HEK293 (cell line): ENCODE measurements at regions not wholly inside any gene's neighbourhood (a gene's known extent, or its start where the extent isn't known, plus 50 kb on each side); places are given as distances from the start of the nearest gene placed in this dataset.
A peak's percentile ranks its signal among the peaks of the same experiment; 100 is the strongest.

Experiments used
- CTCF ChIA-PET: fragments of 350-600 bp; formaldehyde crosslinking; extraction: SDS; loops from one replicate; lab custom pipeline; 2021; ENCODE audit warnings: antibody characterized with exemption; lab: Yijun Ruan, JAX
- POLR2A ChIA-PET: fragments of 300-600 bp; formaldehyde crosslinking; extraction: SDS; loops from one replicate; lab custom pipeline; 2020; ENCODE audit warnings: antibody characterized with exemption, inconsistent platforms; lab: Yijun Ruan, JAX
- H3K27ac ChIP-seq: fragments of 200-500 bp; sonication (Bioruptor generic); 2 replicates; pipeline ENCODE4 v1.5.1; 2014; ENCODE audit warnings: low read depth, low read length, control low read depth, inconsistent platforms; ENCODE audit errors: extremely low read depth
- H3K36me3 ChIP-seq, 2 experiments: fragments of 200-500 bp in 1 of 2; sonication (Bioruptor generic) in 1 of 2; 1 replicate in 1 of 2; 2 replicates in 1 of 2; pipeline ENCODE4 v1.5.1; 2014 to 2017; ENCODE audit warnings: inconsistent platforms in 2 of 2, low read length in 2 of 2; ENCODE audit not compliant: control insufficient read depth in 2 of 2, insufficient read depth in 1 of 2
- H3K4me1 ChIP-seq: fragments of 200-500 bp; sonication (Bioruptor generic); 2 replicates; pipeline ENCODE4 v1.5.1; 2014; ENCODE audit warnings: mild to moderate bottlenecking, low read length, inconsistent platforms; ENCODE audit not compliant: control insufficient read depth, insufficient read depth
- H3K4me3 ChIP-seq: 2 replicates; pipeline ENCODE4 v1.5.1; 2011; ENCODE audit warnings: low read depth, mild to moderate bottlenecking, control low read depth, low read length, moderate library complexity
- H3K9me3 ChIP-seq: fragments of 200-500 bp; sonication (Bioruptor generic); 2 replicates; pipeline ENCODE4 v1.5.1; 2014; ENCODE audit warnings: low read depth, low read length, inconsistent platforms; ENCODE audit not compliant: control insufficient read depth, insufficient read depth
- PRDM4 ChIP-seq: fragments of 450-650 bp; formaldehyde crosslinking; IDR thresholded peaks from 2 replicates; pipeline ENCODE4 v1.5.1; 2017; ENCODE audit warnings: missing biosample characterization, missing genetic modification characterization
- RBAK ChIP-seq: fragments of 450-650 bp; formaldehyde crosslinking; IDR thresholded peaks from 2 replicates; pipeline ENCODE4 v1.5.1; 2016; ENCODE audit warnings: missing biosample characterization, missing genetic modification characterization
- REST ChIP-seq: fragments of 450-650 bp; formaldehyde crosslinking; IDR thresholded peaks from 2 replicates; pipeline ENCODE4 v1.5.1; 2016; ENCODE audit warnings: missing biosample characterization, missing genetic modification characterization
- SCRT2 ChIP-seq: fragments of 450-650 bp; formaldehyde crosslinking; IDR thresholded peaks from 2 replicates; pipeline ENCODE4 v1.5.1; 2016; ENCODE audit warnings: missing biosample characterization, missing genetic modification characterization
- TCF7L2 ChIP-seq: IDR thresholded peaks from 2 replicates; pipeline ENCODE4 v1.6.1; 2011; ENCODE audit warnings: low read depth, mild to moderate bottlenecking, inconsistent platforms, low read length, moderate library complexity, borderline replicate concordance
- ZBTB11 ChIP-seq: fragments of 450-650 bp; formaldehyde crosslinking; conservative IDR thresholded peaks from 2 replicates; pipeline ENCODE4 v1.5.1; 2016; ENCODE audit warnings: low read depth, missing biosample characterization, missing genetic modification characterization
- ZBTB48 ChIP-seq: fragments of 450-650 bp; formaldehyde crosslinking; IDR thresholded peaks from 2 replicates; pipeline ENCODE4 v1.5.1; 2016; ENCODE audit warnings: missing biosample characterization, missing genetic modification characterization
- ZNF146 ChIP-seq: fragments of 450-650 bp; formaldehyde crosslinking; IDR thresholded peaks from 2 replicates; pipeline ENCODE4 v1.5.1; 2016; ENCODE audit warnings: missing biosample characterization, missing genetic modification characterization
- ZNF169 ChIP-seq: fragments of 450-650 bp; formaldehyde crosslinking; IDR thresholded peaks from 2 replicates; pipeline ENCODE4 v1.5.1; 2016; ENCODE audit warnings: missing biosample characterization, missing genetic modification characterization
- ZNF221 ChIP-seq: fragments of 450-650 bp; formaldehyde crosslinking; IDR thresholded peaks from 2 replicates; pipeline ENCODE4 v1.5.1; 2017; ENCODE audit warnings: missing biosample characterization, missing genetic modification characterization, borderline replicate concordance
- ZNF292 ChIP-seq: fragments of 450-650 bp; formaldehyde crosslinking; IDR thresholded peaks from 2 replicates; pipeline ENCODE4 v1.5.1; 2016; ENCODE audit warnings: low read depth, missing biosample characterization, missing genetic modification characterization, borderline replicate concordance
- ZNF37A ChIP-seq: fragments of 450-650 bp; IDR thresholded peaks from 2 replicates; pipeline ENCODE4 v1.5.1; 2018; ENCODE audit warnings: missing biosample characterization, missing genetic modification characterization
- ZNF404 ChIP-seq: fragments of 450-650 bp; formaldehyde crosslinking; IDR thresholded peaks from 2 replicates; pipeline ENCODE4 v1.5.1; 2017; ENCODE audit warnings: missing biosample characterization, missing genetic modification characterization
- ZNF423 ChIP-seq: fragments of 450-650 bp; formaldehyde crosslinking; IDR thresholded peaks from 2 replicates; pipeline ENCODE4 v1.5.1; 2016; ENCODE audit warnings: missing biosample characterization, missing genetic modification characterization
- ZNF600 ChIP-seq: fragments of 450-650 bp; formaldehyde crosslinking; IDR thresholded peaks from 2 replicates; pipeline ENCODE4 v1.5.1; 2016; ENCODE audit warnings: missing biosample characterization, missing genetic modification characterization
- ZNF692 ChIP-seq: fragments of 450-650 bp; formaldehyde crosslinking; IDR thresholded peaks from 2 replicates; pipeline ENCODE4 v1.5.1; 2016; ENCODE audit warnings: missing biosample characterization, missing genetic modification characterization
- ZNF707 ChIP-seq: fragments of 450-650 bp; formaldehyde crosslinking; IDR thresholded peaks from 2 replicates; pipeline ENCODE4 v1.5.1; 2016; ENCODE audit warnings: missing biosample characterization, missing genetic modification characterization

GRCh38 chr4:38373375-38373774, 290.6 kb upstream of the KLF3 start:
- CTCF ChIA-PET = no interaction called here
- no peak overlapping the region for H3K27ac ChIP-seq
- no peaks in the 10 kb centered on the region for H3K4me1 ChIP-seq
- no peaks in the 10 kb centered on the region for H3K36me3 ChIP-seq
- no peak overlapping the region for H3K4me3 ChIP-seq
- POLR2A ChIA-PET = interaction anchor here (0.6 kb wide), 1 partner anchor 53 kb away, joined by 5 read pairs; no protein-coding TSS in a partner anchor
- H3K9me3 ChIP-seq = no peaks in the 10 kb centered on the region
- TF ChIP-seq ZNF37A (tag by site-specific recombination) (no peak), RBAK (no peak), ZBTB11 (no peak), ZNF292 (no peak), REST (tag by site-specific recombination) (no peak), TCF7L2 (no peak), ZNF169 (tag by site-specific recombination) (no peak), ZNF692 (no peak), ZNF221 (tag by site-specific recombination) (no peak), ZNF146 (tag by site-specific recombination) (no peak), PRDM4 (tag by site-specific recombination) (no peak), ZNF707 (no peak), ZNF404 (tag by site-specific recombination) (no peak), ZNF600 (no peak)

DNA sequence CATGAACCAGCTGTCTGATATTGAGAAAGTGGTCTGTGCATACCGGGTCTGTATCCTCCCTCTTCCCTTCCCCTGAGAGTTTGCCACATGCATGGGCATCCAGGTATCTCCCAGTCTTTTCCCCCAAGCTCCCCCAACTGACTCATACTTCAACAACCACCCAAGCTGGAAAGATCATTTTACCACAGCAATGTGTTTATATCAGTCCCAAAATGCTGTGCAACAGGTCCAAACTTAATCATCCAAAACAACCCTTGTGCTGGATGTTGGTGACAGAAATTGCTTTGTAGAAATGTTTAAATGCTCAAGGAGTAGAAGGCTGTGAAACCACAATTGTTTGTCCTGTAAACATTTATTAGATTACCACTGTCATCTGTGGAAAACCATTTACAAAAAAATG, 286.8 kb upstream of the KLF3 start:
- Histone ChIP-seq H3K36me3 (no peaks in the 10 kb centered on the region), H3K4me1 (no peaks in the 10 kb centered on the region), H3K4me3 (no peak overlapping the region), H3K27ac (no peak overlapping the region), H3K9me3 (no peaks in the 10 kb centered on the region)
- CTCF ChIA-PET = no interaction called here
- POLR2A ChIA-PET = no interaction called here
- TF ChIP-seq SCRT2 (tag by site-specific recombination) (peak; percentile 75), ZNF423 (tag by site-specific recombination) (no peak), ZBTB48 (no peak), ZNF404 (tag by site-specific recombination) (no peak)
